ENCODE measurements at regions not wholly inside any gene's neighbourhood (a gene's known extent, or its start where the extent isn't known, plus 50 kb on each side); places are given as distances from the start of the nearest gene placed in this dataset.

GRCh38 chr20:53688085-53688484 lies 94.4 kb upstream of the ZNF217 start:
- TF ChIP-seq CTCF (IDR thresholded peaks at IDR 0.05) (no peak), POLR2A (IDR thresholded peaks at IDR 0.05; ENCODE audit: low read depth) (no peak), POLR2AphosphoS5 (IDR thresholded peaks at IDR 0.05) (no peak), EP300 (IDR thresholded peaks at IDR 0.05) (no peak)
